K562 (cell line): ENCODE measurements at regions not wholly inside any gene's neighbourhood (a gene's known extent, or its start where the extent isn't known, plus 50 kb on each side); places are given as distances from the start of the nearest gene placed in this dataset.
"Not testable (repeated sequence)": the region's sequence is repeated elsewhere in the genome, so short reads cannot be mapped to it uniquely, and the experiment has no call there.

Experiments
- ATAC-seq: fragments of 200-7000 bp; cut with Tn5 transposase; 3 replicates; pipeline ENCODE4 v1.9.1; 2020; ENCODE audit warnings: moderate library complexity
- BruUV-seq: library from RNA; stranded (reverse); fragments of 400-500 nt; replicated peaks from 2 replicates; lab custom pipeline; 2021; lab: Mats Ljungman, UMichigan
- CTCF ChIA-PET: fragments of 300-600 bp; formaldehyde crosslinking; extraction: SDS; loops from one replicate; lab custom pipeline; 2021; ENCODE audit warnings: low intra/inter-chr PET ratio; lab: Yijun Ruan, JAX
- POLR2A ChIA-PET: fragments of 300-600, 350-650 bp; sonication (Branson Sonifier 250); formaldehyde crosslinking; extraction: SDS; loops from one replicate; lab custom pipeline; 2021; ENCODE audit warnings: antibody characterized with exemption, inconsistent platforms; lab: Yijun Ruan, JAX
- DNase-seq, 4 experiments: peaks; one replicate each; pipeline versions ENCODE4 v3.0.0 to v3.0.0-alpha.2; 2011 to 2018; ENCODE audit warnings: low spot score in 3 of 4, mixed read lengths in 3 of 4; ENCODE audit errors: extremely low read depth in 1 of 4
- FAIRE-seq: peaks from 2 replicates; lab custom pipeline; 2011; peaks lifted over from hg19 to GRCh38; lab: Jason Lieb, UNC
- H2AFZ ChIP-seq: 2 replicates; pipeline ENCODE4 v1.6.0; 2011; ENCODE audit warnings: low read depth, low read length, control low read depth, inconsistent platforms
- H3K27ac ChIP-seq: fragments of 200-600 bp; 3 replicates; pipeline ENCODE4 v1.8.0; 2011; ENCODE audit warnings: low read depth, mild to moderate bottlenecking, control low read depth, inconsistent platforms, low read length, moderate library complexity, mixed read lengths; ENCODE audit errors: extremely low read depth
- H3K27me3 ChIP-seq, 2 experiments: fragments of 300-600 bp in 1 of 2; 2 replicates in 1 of 2; 3 replicates in 1 of 2; pipeline versions ENCODE4 v1.6.0 to v1.8.0; 2011; ENCODE audit warnings: inconsistent platforms in 2 of 2, low read length in 2 of 2, mild to moderate bottlenecking in 1 of 2, mixed read lengths in 1 of 2, moderate library complexity in 1 of 2; ENCODE audit not compliant: control insufficient read depth in 2 of 2, insufficient read depth in 2 of 2
- H3K36me3 ChIP-seq: fragments of 300-600 bp; 3 replicates; pipeline ENCODE4 v1.8.0; 2011; ENCODE audit warnings: mild to moderate bottlenecking, low read length, inconsistent platforms; ENCODE audit not compliant: control insufficient read depth, insufficient read depth
- H3K4me1 ChIP-seq, 2 experiments: fragments of 200-600 bp in 1 of 2; replicated peaks in 1 of 2; 2 replicates in 1 of 2; 3 replicates in 1 of 2; pipeline versions ENCODE4 v1.5.1 to v1.8.0; 2011; ENCODE audit warnings: inconsistent platforms in 2 of 2, low read length in 2 of 2, mild to moderate bottlenecking in 1 of 2, mixed read lengths in 1 of 2, moderate library complexity in 1 of 2; ENCODE audit not compliant: control insufficient read depth in 2 of 2, insufficient read depth in 2 of 2
- H3K4me2 ChIP-seq: 2 replicates; pipeline ENCODE4 v1.6.1; 2011; ENCODE audit warnings: low read length, control low read depth, inconsistent platforms, mixed read lengths; ENCODE audit not compliant: insufficient read depth
- H3K4me3 ChIP-seq: fragments of 200-600 bp; sonication (generic), shearing (Covaris generic); 2 replicates; pipeline ENCODE4 v1.5.1; 2016; ENCODE audit warnings: control low read depth, inconsistent platforms
- H3K79me2 ChIP-seq: fragments of 200-600 bp; 3 replicates; pipeline ENCODE4 v1.8.0; 2011; ENCODE audit warnings: low read length, inconsistent platforms; ENCODE audit not compliant: control insufficient read depth, insufficient read depth
- H3K9ac ChIP-seq, 2 experiments: 2 replicates each; pipeline versions ENCODE4 v1.6.0 to v1.6.1; 2011; ENCODE audit warnings: low read depth in 2 of 2, low read length in 2 of 2, control low read depth in 1 of 2, inconsistent platforms in 1 of 2, mild to moderate bottlenecking in 1 of 2, mixed read lengths in 1 of 2; ENCODE audit not compliant: insufficient read depth in 1 of 2
- H3K9me1 ChIP-seq: one replicate; pipeline ENCODE4 v1.6.0; 2011; ENCODE audit warnings: inconsistent platforms, mild to moderate bottlenecking, low read length, moderate library complexity; ENCODE audit not compliant: control insufficient read depth, insufficient read depth
- H3K9me3 ChIP-seq: replicated peaks from 2 replicates; pipeline ENCODE4 v1.5.1; 2011; ENCODE audit warnings: low read depth, low read length, inconsistent platforms; ENCODE audit not compliant: control insufficient read depth, insufficient read depth
- H4K20me1 ChIP-seq: replicated peaks from 2 replicates; pipeline ENCODE4 v1.6.1; 2011; ENCODE audit warnings: low read length, inconsistent platforms, mixed read lengths; ENCODE audit not compliant: control insufficient read depth, insufficient read depth
- WGBS: fragments of 100-300 bp; shearing (Covaris generic); methylation state at CpG from one replicate; pipeline ENCODE4 v1.1.6; 2016; ENCODE audit warnings: low coverage, mixed read lengths; ENCODE audit not compliant: insufficient coverage; ENCODE audit errors: missing lambda C conversion rate; 5-methylcytosine and 5-hydroxymethylcytosine counted together
- in situ Hi-C: fragments of 300-500 bp; cut with MboI; formaldehyde crosslinking; loops from 4 replicates; pipeline ENCODE4 v1.15.0; 2018; ENCODE audit warnings: inconsistent platforms, mixed read lengths
- intact Hi-C: fragments of 100-400 bp; cut with micrococcal nuclease; formaldehyde crosslinking; loops from 2 replicates; pipeline ENCODE4 v1.14.2; 2022

- FAIRE-seq, POLR2A ChIA-PET, H3K27ac ChIP-seq, H3K4me2 ChIP-seq, H3K27me3 ChIP-seq, H3K36me3 ChIP-seq, DNase-seq, H3K4me3 ChIP-seq, H3K9me1 ChIP-seq, H2AFZ ChIP-seq, CTCF ChIA-PET, H3K9ac ChIP-seq, H4K20me1 ChIP-seq, H3K79me2 ChIP-seq, BruUV-seq, intact Hi-C loops, ATAC-seq, H3K9me3 ChIP-seq: not testable (repeated sequence)
- 63% methylated on average over 3 of the region's 4 CpGs for WGBS
- peaks cover 0 to 11% of the 10 kb centered on the region in 2 experiments; a peak in 2 of 5 replicates for H3K4me1 ChIP-seq
- in situ Hi-C loops = loop anchor here (25.0 kb wide), 2 partner anchors 1040 to 1160 kb away; no protein-coding TSS in a partner anchor
These were observed 114.4 kb downstream of the KBTBD2 start for GRCh38 chr7:32777041-32777666.

DNA sequence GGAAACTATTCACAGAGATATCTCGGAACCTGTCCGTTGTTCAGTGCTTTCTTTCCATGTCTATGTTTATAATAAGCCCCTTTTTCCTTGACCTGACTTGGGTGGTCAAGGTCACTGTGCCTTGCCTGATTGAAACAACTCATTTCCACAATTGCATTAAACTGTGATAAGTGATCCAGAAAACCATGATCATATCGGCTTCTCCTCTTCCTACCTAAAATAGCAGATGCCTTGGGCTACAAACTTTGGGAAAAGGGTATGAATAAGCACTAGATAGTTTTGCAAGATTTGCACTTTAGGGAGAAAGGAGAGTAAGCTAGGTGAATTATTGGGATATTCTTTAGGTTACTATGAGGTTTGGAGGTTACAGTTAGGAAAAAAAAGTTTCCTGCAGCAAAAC is 115.2 kb downstream of the KBTBD2 start:
- H3K9me3 ChIP-seq, CTCF ChIA-PET, H3K27ac ChIP-seq, POLR2A ChIA-PET, FAIRE-seq, H3K79me2 ChIP-seq, DNase-seq, H3K4me3 ChIP-seq, H2AFZ ChIP-seq, ATAC-seq, H3K4me2 ChIP-seq, H3K36me3 ChIP-seq, H3K9ac ChIP-seq, BruUV-seq, H3K9me1 ChIP-seq, H3K27me3 ChIP-seq, H4K20me1 ChIP-seq, intact Hi-C loops: not testable (repeated sequence)
- in situ Hi-C loops = loop anchor here (25.0 kb wide), 2 partner anchors 1039 to 1161 kb away; no protein-coding TSS in a partner anchor
- peaks cover 0 to 11% of the 10 kb centered on the region in 2 experiments; a peak in 2 of 5 replicates for H3K4me1 ChIP-seq
- 44% methylated on average over 1 of the region's 3 CpGs for WGBS

GRCh38 chr7:32775809-32776208 is 115.8 kb downstream of the KBTBD2 start:
- ATAC-seq, H3K9me3 ChIP-seq, H3K4me3 ChIP-seq, H3K27me3 ChIP-seq, DNase-seq, BruUV-seq, H2AFZ ChIP-seq, FAIRE-seq, H3K4me2 ChIP-seq, intact Hi-C loops, H3K79me2 ChIP-seq, POLR2A ChIA-PET, H3K9me1 ChIP-seq, H3K27ac ChIP-seq, H4K20me1 ChIP-seq, H3K36me3 ChIP-seq, H3K9ac ChIP-seq: not testable (repeated sequence)
- 23% methylated on average over 3 of the region's 4 CpGs for WGBS
- in situ Hi-C loops = loop anchor here (25.0 kb wide), 2 partner anchors 1039 to 1161 kb away; no protein-coding TSS in a partner anchor
- CTCF ChIA-PET = interaction anchor here (0.6 kb wide), 1 partner anchor 308 kb away, joined by 4 read pairs; no protein-coding TSS in a partner anchor
- H3K4me1 ChIP-seq = peaks cover 0 to 11% of the 10 kb centered on the region in 2 experiments; a peak in 2 of 5 replicates
